GM19467 (cell line): ENCODE measurements at regions not wholly inside any gene's neighbourhood (a gene's known extent, or its start where the extent isn't known, plus 50 kb on each side); places are given as distances from the start of the nearest gene placed in this dataset.

Experiments
- ATAC-seq: cut with Tn5 transposase; IDR thresholded peaks from one replicate; pipeline ENCODE4 v1.9.1; 2021; ENCODE audit warnings: mild to moderate bottlenecking, moderate library complexity; ENCODE audit not compliant: unreplicated experiment

- ATAC-seq: no peak
These were observed 184.9 kb upstream of the CDH20 start for GRCh38 chr18:61148322-61148721.

GRCh38 chr18:61149786-61150185 lies 183.4 kb upstream of the CDH20 start:
- ATAC-seq: no peak

- ATAC-seq: no peak
These were observed 179.7 kb upstream of the CDH20 start for GRCh38 chr18:61153571-61153970.

GRCh38 chr18:61154866-61155265 lies 178.4 kb upstream of the CDH20 start:
- ATAC-seq: no peak

DNA sequence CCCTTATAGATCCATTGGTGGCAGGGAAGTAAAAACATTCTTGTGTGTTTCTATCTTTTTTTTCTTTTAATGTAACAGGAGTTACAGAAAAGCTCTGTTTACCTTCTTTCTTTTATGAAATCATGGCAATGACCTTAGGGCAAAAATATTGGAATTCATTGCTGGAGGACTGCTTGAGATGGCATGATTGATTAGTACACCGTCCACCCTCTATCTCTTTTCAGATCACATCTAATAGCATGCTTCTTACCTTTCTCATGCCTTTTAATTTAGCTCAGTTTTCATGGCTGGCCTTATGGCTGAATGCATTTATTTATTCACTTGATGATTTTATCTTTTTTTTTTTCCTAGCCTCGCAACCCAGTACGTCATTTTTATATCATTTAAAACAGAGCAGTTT lies 177.6 kb upstream of the CDH20 start:
- no peak for ATAC-seq

- no peak for ATAC-seq
These were observed 175.8 kb upstream of the CDH20 start for GRCh38 chr18:61157451-61157850.

- ATAC-seq: no peak
These were observed 174.0 kb upstream of the CDH20 start for GRCh38 chr18:61159246-61159645.

GRCh38 chr18:61164321-61164720 lies 168.9 kb upstream of the CDH20 start:
- no peak for ATAC-seq

- no peak for ATAC-seq
These were observed 165.3 kb upstream of the CDH20 start for GRCh38 chr18:61167902-61168301.

DNA sequence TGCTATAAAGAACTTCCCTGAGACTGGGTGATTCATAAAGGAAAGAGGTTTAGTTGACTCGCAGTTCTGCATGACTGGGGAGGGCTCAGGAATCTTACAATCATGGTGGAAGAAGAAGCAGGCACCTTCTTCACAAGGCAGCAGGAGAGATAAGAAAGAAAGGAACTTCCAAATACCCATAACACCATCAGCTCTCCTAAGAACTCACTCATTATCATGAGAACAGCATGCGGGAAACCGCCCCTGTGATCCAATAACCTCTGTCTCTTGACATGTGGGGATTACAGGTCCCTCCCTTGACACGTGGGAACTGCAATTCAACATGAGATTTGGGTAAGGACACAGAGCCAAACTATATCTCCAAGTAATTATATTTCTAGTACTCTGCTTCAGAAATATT lies 163.8 kb upstream of the CDH20 start:
- ATAC-seq: no peak

- ATAC-seq: no peak
These were observed 160.6 kb upstream of the CDH20 start for GRCh38 chr18:61172624-61173023.

DNA sequence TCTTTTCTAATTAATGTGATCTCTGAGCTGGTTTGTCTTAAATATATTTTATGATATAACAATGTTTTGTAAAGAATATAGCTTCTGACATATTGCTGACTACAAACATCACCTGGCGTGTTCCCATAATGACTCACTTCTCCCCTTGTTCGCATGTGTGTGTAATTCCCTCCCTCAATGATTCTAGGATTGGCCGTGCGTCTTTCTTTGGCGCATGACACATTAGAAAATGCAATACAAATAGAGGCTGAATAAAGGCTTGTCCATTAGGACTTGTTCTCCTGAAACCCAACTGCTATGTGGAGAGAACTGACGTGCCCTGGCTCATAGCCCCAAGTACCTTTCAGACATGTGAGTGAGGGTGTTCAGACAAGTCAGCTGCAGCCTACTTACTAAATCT lies 159.7 kb upstream of the CDH20 start:
- no peak for ATAC-seq

DNA sequence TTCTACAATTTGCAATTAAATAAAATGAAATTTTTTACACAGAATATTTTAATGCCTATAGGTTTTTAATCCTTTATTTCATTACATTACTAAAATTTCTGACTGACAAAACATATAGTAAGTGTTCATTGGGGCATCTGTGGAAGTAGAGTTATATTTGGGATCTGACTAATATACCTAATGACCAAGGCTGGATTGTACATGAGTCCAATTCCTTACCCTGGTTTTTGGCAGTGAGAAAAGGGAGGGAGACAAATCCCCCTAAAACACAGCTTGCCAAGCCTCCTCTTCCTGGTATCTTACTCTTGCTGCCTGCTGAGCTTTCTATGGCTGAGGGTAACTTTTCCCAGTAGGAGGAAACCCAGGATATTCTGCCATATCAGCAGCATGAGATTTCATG lies 149.4 kb upstream of the CDH20 start:
- ATAC-seq: no peak

GRCh38 chr18:61187971-61188370 lies 145.3 kb upstream of the CDH20 start:
- no peak for ATAC-seq

- no peak for ATAC-seq
These were observed 143.9 kb upstream of the CDH20 start for GRCh38 chr18:61189376-61189775.

DNA sequence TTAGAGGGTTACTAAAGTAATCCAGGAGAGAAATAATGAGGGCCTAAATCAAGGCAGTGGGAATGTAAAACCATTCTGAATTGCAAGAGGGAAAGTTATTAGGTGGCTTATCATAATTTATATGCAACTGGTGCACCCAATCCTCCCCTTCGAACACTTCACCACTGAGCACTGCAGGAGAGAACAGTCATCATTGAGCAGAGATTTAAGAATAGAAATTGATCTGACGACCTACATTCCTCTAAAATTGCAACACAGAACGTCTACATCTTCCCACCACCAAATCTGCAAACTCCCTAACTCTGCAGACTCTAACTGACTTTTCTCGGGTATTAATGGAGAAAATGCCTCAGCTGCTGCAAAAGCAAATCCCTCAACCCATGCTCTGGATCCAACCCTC lies 138.5 kb upstream of the CDH20 start:
- ATAC-seq: no peak

DNA sequence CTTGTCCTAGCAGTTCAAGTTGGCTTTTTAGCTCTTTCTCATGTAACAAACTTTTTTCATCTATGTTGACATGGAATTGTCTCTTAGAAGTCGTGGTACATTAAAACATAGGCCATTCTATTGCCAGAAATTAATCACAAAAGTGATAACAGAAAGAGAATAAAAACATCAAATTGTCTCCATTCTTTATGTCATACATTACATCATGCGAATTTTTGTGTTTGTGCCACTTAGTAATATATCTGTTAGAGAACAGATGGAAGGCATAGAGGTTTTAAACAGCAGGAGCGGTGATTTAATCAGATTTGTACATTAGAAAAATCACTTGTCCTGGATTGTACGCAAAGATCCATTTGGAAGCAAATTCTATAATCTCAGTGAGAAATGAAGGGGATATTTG lies 136.5 kb upstream of the CDH20 start:
- no peak for ATAC-seq

DNA sequence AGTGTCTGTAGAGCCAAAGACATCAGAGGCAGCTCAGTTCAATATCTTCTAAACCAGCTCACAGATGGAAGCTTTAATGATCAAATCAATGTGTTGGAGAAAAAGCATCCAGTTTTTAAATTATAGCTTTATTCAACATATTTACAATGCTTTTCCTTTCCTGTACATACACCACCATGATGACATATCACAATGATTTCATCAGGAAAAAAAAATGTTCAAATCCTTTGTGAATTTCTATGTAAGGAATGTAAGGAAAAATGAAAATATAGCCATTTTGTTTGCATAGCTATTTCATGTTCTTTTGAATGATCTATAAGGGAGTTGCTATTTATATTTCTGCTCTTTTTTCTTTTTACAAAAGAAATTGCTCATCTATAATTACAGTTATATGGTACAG lies 134.7 kb upstream of the CDH20 start:
- ATAC-seq: no peak

GRCh38 chr18:61199171-61199848 lies 133.9 kb upstream of the CDH20 start:
- no peak for ATAC-seq

DNA sequence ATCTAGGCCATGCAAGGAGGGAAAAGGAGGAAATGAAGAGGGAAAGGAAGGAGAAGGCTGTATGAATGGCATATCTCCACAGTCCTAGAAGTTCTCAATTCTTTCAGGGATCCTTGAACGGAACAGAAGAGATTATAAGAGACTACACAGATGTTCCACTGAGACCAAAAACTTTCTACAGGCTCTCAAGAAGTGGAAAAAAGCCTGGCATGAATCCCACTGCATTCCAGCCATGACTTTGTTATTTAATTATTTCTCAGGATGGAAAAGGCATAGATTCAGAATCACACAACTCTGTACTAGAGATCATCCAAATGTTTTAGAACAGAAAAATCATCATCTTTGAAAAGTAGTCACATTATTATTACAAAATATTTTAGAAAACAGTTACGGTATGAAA lies 131.7 kb upstream of the CDH20 start:
- ATAC-seq: no peak

DNA sequence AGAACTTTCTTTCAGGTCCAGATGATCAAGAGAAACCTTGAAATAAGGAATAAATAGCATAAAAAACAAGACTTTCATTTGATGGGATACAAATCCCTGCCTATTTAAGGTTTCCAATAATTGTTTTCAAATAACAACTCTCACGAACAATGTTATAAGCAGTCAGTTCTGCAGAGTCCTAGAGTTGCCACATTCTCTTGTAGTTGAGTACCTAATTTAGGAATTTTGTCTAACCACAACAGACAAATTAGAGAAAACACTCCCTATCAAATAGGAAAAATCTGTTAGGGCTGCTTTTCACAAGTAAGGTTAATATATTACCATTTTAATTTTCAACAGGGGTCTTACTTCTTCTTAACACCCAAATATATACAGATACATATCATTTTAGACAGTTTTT lies 130.1 kb upstream of the CDH20 start:
- no peak for ATAC-seq

GRCh38 chr18:61209801-61210200 lies 123.4 kb upstream of the CDH20 start:
- ATAC-seq: no peak

GRCh38 chr18:61216051-61216450 lies 117.2 kb upstream of the CDH20 start:
- ATAC-seq: no peak
